BE2C (cell line): ENCODE measurements at regions not wholly inside any gene's neighbourhood (a gene's known extent, or its start where the extent isn't known, plus 50 kb on each side); places are given as distances from the start of the nearest gene placed in this dataset.

Source experiments
- DNase-seq: peaks from one replicate; pipeline ENCODE4 v3.0.0-alpha.2; 2020
- H3K27me3 ChIP-seq: fragments of 250-450 bp; sonication (Bioruptor Pico); 2 replicates; pipeline ENCODE4 v1.5.1; 2020; ENCODE audit warnings: mild to moderate bottlenecking
- H3K36me3 ChIP-seq: fragments of 250-450 bp; sonication (Bioruptor Pico); 2 replicates; pipeline ENCODE4 v1.5.1; 2020; ENCODE audit warnings: mild to moderate bottlenecking
- H3K4me1 ChIP-seq: fragments of 250-450 bp; sonication (Bioruptor Pico); 2 replicates; pipeline ENCODE4 v1.5.1; 2020
- H3K4me3 ChIP-seq: 2 replicates; pipeline ENCODE4 v1.5.1; 2011; ENCODE audit warnings: low read depth, low read length
- H3K9me3 ChIP-seq: fragments of 250-450 bp; sonication (Bioruptor Pico); 2 replicates; pipeline ENCODE4 v1.5.1; 2020
- TF ChIP-seq, protein P1 (sequence below): IDR thresholded peaks from 2 replicates; pipeline ENCODE4 v1.5.1; 2012; ENCODE audit warnings: mild to moderate bottlenecking, low read depth, low read length

DNA sequence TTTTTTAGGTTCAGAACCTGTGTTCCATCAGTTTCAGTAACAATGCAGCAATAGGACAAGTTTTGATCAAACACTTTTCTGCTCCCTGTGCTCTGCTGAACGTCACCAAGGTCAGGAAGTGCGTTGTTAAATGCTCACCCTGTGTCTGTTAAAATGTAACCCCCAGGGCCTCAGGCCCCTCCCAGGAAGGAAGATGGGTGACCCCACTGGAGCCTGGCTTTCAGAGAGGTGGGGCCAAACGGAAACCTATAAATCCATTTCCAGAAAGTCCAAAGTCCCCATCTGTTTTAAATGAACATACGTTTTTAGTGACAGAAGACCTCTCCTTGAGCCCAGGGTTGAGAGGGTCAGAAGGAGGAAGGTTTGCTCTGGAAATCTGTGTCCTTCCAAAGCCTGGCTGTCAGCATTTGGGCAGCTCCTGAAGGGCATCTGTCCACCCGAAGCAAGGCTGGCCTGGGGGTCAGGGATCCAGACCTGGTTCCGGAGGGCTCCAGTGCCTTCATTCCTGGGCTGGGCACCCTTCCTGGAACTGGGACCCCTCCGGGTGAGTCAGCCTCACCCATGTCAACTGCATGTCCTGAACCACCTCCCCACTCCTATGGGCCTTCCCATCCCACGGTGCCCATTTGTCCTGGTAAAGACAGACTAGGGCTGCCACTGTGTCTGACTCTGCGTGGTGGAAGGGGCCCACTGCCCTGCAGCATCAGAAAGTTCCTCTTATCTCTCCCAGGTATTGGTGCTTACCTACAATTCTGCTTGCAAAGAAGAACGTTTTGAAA lies 117.4 kb upstream of the COPS8 start:
- Histone ChIP-seq H3K4me3 (no peak overlapping the region), H3K4me1 (no peaks in the 10 kb centered on the region), H3K36me3 (no peaks in the 10 kb centered on the region), H3K9me3 (no peaks in the 10 kb centered on the region), H3K27me3 (peaks cover 39% of the 10 kb centered on the region)
- no peak for DNase-seq
- TF ChIP-seq, protein P1, sequence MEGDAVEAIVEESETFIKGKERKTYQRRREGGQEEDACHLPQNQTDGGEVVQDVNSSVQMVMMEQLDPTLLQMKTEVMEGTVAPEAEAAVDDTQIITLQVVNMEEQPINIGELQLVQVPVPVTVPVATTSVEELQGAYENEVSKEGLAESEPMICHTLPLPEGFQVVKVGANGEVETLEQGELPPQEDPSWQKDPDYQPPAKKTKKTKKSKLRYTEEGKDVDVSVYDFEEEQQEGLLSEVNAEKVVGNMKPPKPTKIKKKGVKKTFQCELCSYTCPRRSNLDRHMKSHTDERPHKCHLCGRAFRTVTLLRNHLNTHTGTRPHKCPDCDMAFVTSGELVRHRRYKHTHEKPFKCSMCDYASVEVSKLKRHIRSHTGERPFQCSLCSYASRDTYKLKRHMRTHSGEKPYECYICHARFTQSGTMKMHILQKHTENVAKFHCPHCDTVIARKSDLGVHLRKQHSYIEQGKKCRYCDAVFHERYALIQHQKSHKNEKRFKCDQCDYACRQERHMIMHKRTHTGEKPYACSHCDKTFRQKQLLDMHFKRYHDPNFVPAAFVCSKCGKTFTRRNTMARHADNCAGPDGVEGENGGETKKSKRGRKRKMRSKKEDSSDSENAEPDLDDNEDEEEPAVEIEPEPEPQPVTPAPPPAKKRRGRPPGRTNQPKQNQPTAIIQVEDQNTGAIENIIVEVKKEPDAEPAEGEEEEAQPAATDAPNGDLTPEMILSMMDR, result no peak

DNA sequence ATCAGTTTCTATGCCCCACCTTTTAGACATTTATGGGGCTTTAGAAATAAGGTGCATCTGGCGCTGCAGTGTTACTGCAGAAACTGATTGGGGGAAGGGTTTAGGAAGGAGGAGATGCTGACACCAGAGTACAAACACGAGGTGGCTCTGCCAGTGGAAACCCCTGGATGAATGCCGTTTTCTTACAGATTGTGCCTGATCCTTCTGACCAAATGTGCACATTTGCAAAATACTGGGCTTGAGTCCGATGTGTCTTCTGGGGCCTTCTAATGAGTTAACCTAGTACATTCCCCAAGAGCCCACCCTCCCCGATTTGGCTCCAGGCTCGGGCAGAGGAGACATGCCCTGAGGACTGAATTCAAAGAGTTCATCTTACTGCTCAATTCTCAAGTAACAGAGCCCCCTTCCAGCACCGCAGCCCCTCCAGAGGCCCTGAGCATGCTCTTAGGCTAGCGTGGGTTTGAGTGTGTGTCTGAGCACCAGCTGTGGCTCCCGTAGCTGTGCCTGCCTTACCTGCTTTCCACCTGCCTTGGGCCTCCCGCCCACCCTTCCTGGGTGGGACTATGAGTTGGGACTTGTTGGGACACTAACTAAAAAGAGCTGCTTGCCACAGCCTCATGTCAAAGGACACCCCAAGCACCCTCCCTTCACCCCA lies 116.7 kb upstream of the COPS8 start:
- Histone ChIP-seq H3K27me3 (peaks cover 39% of the 10 kb centered on the region), H3K4me1 (no peaks in the 10 kb centered on the region)

DNA sequence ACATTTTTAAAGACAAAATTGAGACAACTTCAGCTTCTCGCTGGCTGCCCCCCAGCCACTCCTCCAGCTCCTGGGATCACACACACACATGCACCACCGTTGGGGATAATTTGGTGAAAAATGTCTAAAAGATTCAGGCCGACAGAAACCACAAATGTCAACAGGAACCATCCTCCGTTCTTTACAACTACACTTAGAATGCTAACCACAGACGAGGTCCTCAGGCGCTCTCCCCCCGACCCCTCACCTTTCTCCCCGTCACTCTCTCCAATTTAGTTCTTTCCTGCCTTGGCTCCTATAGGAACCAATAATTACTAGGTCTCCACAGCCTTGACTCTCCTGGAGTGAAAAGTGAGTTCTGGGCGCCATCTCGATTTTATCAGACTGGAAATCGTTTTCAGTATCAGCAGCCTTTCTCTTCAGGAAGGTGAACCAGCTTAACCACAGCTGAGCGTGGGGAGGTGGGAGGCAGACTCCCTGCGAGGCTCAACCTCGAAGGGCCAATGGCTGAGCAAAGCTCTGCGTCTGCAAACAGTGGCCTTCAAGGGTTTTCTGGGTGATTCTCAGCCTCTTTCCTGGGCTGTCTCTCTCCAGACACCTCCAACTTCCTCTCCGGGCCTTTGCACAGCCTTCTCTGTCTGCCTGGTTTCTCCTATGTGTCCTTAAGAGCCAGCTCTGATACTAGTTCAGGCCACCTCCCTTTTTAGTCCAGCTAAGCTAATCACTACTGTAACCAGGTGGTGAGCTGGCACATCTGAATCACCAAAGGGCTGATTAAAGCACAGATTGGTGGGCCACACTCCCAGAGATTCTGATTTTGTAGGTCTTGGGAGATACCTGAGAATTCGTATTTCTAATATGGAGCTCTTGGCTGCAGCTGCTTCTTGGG lies 115.7 kb upstream of the COPS8 start:
- DNase-seq, result no peak
- Histone ChIP-seq H3K4me3 (no peak overlapping the region), H3K9me3 (no peaks in the 10 kb centered on the region), H3K4me1 (no peaks in the 10 kb centered on the region), H3K27me3 (peaks cover 39% of the 10 kb centered on the region), H3K36me3 (no peaks in the 10 kb centered on the region)
- TF ChIP-seq, protein P1, result no peak

More for the DNA sequence above, 116.7 kb upstream of the COPS8 start:
- TF ChIP-seq, protein P1, result no peak
- no peak overlapping the region for H3K4me3 ChIP-seq
- no peak for DNase-seq
- H3K36me3 ChIP-seq, result no peaks in the 10 kb centered on the region
- no peaks in the 10 kb centered on the region for H3K9me3 ChIP-seq

DNA sequence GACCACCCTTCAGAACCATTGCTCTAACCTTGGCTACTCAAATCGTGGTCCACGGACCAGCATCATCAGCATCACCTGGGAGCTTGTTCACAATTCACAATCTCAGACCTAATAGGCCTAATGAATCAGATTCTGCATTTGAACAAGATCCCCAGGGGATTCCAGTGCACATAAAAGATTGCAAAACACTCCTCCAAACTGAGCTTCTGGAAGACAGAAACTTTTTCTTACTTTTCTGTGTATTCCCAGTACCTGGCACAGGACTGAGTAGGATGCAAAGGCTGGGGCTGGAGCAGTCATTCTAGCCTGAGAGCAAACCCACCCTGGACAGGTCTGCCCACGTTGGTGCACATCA lies 115.1 kb upstream of the COPS8 start:
- Histone ChIP-seq H3K36me3 (no peaks in the 10 kb centered on the region), H3K4me3 (no peak overlapping the region), H3K4me1 (no peaks in the 10 kb centered on the region), H3K27me3 (peaks cover 36% of the 10 kb centered on the region), H3K9me3 (no peaks in the 10 kb centered on the region)
- no peak for DNase-seq
- TF ChIP-seq, protein P1, result no peak

DNA sequence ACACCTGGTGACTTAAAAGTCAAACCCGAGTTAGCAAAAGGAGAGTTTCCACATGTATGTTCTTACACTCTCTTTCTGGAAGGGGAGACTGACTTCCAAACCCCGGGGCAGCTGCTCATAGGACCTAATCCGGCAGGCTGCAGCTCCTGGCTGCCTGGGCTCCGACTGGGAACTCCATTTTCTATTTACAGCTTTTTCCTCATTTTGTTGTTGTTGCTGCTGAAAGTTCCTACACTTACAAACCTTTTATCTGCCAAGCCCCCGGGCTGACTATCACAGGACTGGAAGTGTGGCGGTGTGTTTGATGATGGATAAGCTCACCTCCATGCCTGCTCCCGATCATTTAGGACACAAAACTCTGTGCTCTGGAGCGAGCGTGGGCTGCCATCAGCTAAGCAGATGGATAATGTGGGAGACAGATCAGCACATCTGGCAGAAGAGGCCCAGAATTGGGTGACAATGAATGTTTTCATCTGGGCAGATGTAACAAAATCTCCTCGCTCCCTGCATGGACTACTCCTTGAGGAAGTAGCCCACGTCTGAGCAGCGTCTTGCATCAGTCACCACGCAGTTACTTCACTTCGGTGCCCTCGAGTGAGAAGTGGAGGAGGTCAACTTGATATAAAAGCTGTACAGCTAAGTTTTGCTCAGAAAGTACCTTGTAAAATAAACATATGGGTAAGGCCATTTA lies 114.4 kb upstream of the COPS8 start:
- no peak for DNase-seq
- TF ChIP-seq, protein P1, result no peak
- no peaks in the 10 kb centered on the region for H3K9me3 ChIP-seq
- H3K4me1 ChIP-seq, result no peaks in the 10 kb centered on the region
- no peaks in the 10 kb centered on the region for H3K36me3 ChIP-seq
- H3K4me3 ChIP-seq, result no peak overlapping the region
- H3K27me3 ChIP-seq, result peaks cover 36% of the 10 kb centered on the region
